RPMI8226 (cell line): ENCODE measurements at regions not wholly inside any gene's neighbourhood (a gene's known extent, or its start where the extent isn't known, plus 50 kb on each side); places are given as distances from the start of the nearest gene placed in this dataset.
"Not testable (repeated sequence)": the region's sequence is repeated elsewhere in the genome, so short reads cannot be mapped to it uniquely, and the experiment has no call there.

Source experiments
- DNase-seq: peaks from one replicate; pipeline ENCODE4 v3.0.0-alpha.2; 2015

GRCh38 chr4:134585972-134586371 lies 384.4 kb upstream of the PABPC4L start:
- no peak for DNase-seq

DNA sequence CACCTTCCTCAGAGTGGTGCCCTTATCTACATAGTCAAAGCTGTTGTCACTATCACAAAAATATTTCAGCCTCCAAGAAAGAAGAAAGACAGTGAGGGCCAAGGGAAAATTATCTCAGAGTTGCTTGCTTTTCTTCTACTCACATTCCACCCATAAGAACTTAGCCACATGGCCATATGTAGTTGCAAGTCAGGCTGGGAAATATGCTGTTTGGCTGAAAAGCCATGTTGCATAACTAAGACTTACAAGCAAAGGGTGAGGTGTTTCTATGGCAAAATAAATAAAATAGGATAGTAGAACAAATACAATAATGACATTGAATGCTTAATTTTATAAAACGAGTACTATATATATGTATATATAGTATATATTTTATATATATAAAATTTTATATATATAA lies 365.9 kb upstream of the PABPC4L start:
- no peak for DNase-seq

DNA sequence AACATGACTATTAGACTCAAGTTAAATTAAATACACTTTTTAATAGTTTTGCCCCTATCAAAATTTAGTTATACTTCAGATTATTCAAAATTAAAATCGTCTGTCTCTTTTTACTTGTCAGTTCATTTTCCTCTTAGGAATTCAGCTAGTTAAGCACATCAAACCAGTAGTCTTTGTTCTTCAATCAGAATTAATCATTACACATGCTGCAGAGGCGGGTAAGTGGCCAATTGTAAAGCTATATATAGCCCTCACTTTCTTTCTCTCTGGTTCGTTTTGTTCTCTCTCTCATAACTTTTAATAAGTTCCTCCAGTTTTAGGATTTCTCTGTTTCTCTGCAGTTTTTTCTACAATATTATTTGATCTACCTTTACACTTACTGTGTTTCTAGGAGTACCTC lies 359.1 kb upstream of the PABPC4L start:
- DNase-seq, result no peak

- no peak for DNase-seq
These were observed 350.5 kb upstream of the PABPC4L start for GRCh38 chr4:134552063-134552462.

DNA sequence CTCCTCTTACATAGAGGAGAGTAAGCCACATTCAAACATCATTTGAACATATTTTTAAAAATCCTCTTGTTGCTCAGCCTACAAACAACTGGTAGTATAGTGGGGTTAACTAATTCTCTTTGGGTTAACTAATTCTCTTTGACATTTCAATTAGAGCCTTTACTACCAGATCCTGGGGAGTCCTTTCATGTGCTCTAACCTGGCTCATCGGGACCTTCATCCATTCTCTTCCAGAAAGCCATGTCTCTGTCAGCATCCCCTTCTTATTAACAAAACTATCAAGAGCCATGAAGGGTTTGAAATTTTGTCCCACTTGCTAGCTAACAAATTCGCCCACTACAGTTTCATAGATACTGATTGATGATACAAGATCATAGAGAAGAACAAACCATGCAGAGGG lies 349.8 kb upstream of the PABPC4L start:
- no peak for DNase-seq

DNA sequence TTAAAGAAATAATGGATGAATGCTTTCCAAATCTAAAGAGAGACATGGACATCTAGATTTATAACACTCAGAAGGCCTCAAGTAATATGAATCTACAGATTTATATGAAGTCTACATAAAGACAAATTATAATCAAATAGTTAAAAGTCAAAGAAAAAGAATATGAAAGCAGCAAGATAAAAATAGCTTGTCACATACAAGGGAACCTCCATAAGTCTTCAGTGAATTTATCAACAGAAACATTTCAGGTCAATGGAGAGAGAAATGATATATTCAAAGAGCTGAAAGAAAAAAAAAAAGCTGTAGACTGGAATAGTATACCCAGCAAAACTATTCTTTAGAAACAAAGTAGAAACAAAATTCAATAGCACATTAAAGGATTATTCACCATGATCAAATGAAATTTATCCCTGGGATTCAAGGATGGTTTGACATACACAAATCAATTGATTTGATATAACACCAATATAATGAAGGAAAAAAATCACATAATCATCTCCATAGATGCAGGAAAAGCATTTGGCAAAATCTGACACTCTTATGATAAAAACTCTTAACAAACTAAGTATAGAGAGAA lies 346.6 kb upstream of the PABPC4L start:
- DNase-seq, result no peak

- no peak for DNase-seq
These were observed 344.7 kb upstream of the PABPC4L start for GRCh38 chr4:134546279-134546678.

DNA sequence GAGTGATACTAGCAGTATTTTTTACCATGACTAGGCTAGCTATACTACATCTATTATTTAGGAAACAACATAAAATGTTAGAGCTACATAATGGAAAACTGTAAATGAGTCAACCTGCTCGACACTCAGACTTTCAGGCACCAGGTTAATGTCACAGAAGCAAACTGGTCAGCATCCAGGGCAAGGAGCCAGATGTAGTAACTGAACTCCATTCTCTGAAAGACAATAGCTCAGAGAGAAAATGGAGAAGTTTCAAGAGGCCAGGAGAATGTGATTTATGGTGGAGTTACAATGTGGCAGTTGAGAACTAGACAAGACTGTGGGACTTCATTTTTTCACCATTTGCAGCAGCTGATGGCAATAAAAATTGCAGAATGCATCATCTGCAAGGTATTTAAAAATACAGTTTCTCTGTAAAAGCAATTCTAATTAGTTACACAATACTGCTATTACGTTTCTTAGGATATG lies 342.7 kb upstream of the PABPC4L start:
- no peak for DNase-seq

GRCh38 chr4:134540588-134540987 lies 339.0 kb upstream of the PABPC4L start:
- DNase-seq, result no peak

- DNase-seq, result no peak
These were observed 338.2 kb upstream of the PABPC4L start for GRCh38 chr4:134539729-134540231.

- no peak for DNase-seq
These were observed 336.1 kb upstream of the PABPC4L start for GRCh38 chr4:134537701-134538100.

GRCh38 chr4:134533068-134533467 lies 331.5 kb upstream of the PABPC4L start:
- no peak for DNase-seq

GRCh38 chr4:134531013-134531412 lies 329.4 kb upstream of the PABPC4L start:
- no peak for DNase-seq

- DNase-seq, result no peak
These were observed 328.0 kb upstream of the PABPC4L start for GRCh38 chr4:134529629-134530028.

DNA sequence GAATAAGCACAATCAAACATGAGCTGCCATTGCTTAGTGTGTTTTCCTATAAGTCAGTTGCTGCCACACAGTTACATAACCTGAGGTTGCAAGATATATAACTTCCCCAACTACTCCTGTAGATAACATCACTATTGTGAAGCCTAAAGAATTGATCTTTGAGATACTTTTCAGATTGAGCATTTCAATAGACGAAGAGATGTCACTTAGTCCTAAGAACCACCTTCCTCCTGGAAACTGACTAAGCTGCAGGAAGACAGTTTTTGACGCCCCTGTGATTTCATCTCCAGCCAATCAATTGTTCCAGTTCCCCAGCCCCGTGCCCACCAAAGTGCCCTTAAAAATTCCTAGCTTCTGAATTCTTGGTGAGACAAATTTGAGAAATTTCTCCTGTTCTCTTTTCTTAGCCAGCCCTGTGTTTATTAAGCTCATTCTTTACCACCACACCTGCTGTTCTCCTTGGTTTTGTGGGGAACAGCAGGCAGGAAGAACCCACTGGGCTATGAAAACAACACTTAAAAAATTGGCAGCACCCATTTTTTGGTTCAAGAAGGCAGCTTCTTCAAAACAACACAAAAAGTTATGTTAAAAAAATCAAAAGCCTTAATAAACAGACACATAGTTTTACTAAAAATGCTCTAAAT lies 317.1 kb upstream of the PABPC4L start:
- no peak for DNase-seq

DNA sequence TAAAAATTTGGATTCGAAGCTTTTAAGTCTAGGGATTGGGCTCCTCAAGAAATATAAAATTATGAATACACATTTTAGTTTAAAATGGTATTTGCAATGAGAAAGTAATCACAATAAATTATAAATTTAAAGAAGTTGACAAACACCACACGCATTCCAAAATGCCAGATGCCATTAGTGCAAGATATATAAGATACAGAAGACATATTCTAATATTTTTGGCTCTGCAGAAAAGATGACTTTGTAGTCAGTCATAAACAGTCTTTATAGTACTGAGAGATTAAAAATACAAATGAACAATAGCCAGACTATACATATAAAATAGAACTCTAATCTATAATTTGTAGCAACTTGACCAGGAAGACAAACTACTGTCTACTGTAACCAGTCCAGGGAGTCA lies 309.0 kb upstream of the PABPC4L start:
- DNase-seq, result no peak

GRCh38 chr4:134505511-134505910 lies 303.9 kb upstream of the PABPC4L start:
- no peak for DNase-seq

- DNase-seq, result no peak
These were observed 300.5 kb upstream of the PABPC4L start for GRCh38 chr4:134501973-134502643.

DNA sequence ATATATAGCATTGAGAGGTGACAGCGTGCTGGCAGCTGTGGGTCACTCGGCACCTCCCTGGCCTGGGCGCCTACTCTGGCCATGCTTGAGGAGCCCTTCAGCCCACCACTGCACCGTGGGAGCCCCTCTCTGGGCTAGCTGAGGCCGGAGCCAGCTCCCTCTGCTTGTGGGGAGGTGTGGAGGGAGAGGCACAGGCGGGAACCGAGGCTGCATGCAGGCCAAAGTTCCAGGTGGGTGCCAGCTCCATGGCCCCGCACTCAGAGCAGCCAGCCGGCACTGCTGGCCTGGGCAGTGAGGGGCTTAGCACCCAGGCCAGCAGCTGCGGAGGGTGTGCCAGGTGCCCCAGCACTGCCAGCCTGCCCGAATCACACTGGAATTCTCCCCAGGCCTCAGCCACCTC lies 299.9 kb upstream of the PABPC4L start:
- not testable (repeated sequence) for DNase-seq

DNA sequence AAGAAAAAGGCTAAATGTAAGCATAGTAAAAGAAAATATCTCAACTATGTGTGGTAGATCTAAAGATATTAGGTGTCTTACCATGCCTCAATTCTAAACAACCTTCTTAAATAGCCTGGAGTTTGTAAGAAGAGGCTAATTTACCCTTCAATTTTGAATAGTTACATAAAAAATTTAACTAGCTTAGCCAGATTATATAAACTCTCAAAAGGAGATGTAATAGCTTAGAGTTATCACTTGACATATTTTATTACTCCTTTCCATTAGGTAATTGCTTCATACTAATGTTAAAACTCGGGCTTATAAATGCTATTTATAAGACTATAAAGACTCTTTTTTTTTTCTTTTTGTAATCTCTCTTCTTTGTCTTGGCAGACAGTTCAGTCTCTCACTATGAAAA lies 297.5 kb upstream of the PABPC4L start:
- no peak for DNase-seq

- DNase-seq, result no peak
These were observed 289.3 kb upstream of the PABPC4L start for GRCh38 chr4:134490863-134491262.

GRCh38 chr4:134483514-134483913 lies 281.9 kb upstream of the PABPC4L start:
- not testable (repeated sequence) for DNase-seq

GRCh38 chr4:134471569-134471968 lies 270.0 kb upstream of the PABPC4L start:
- DNase-seq, result no peak

GRCh38 chr4:134470544-134470943 lies 269.0 kb upstream of the PABPC4L start:
- peak; percentile 3 for DNase-seq
